H54 (cell line): ENCODE measurements at regions not wholly inside any gene's neighbourhood (a gene's known extent, or its start where the extent isn't known, plus 50 kb on each side); places are given as distances from the start of the nearest gene placed in this dataset.

Source experiments
- DNase-seq: peaks from one replicate; pipeline ENCODE4 v3.0.0; 2011; ENCODE audit warnings: low spot score, mixed read lengths; ENCODE audit not compliant: insufficient read length
- FAIRE-seq: peaks from 3 replicates; lab custom pipeline; 2011; peaks lifted over from hg19 to GRCh38; lab: Jason Lieb, UNC
- POLR2A ChIP-seq: IDR thresholded peaks from 2 replicates; pipeline ENCODE4 v1.6.1; 2011; ENCODE audit warnings: low read depth, mild to moderate bottlenecking, low read length

DNA sequence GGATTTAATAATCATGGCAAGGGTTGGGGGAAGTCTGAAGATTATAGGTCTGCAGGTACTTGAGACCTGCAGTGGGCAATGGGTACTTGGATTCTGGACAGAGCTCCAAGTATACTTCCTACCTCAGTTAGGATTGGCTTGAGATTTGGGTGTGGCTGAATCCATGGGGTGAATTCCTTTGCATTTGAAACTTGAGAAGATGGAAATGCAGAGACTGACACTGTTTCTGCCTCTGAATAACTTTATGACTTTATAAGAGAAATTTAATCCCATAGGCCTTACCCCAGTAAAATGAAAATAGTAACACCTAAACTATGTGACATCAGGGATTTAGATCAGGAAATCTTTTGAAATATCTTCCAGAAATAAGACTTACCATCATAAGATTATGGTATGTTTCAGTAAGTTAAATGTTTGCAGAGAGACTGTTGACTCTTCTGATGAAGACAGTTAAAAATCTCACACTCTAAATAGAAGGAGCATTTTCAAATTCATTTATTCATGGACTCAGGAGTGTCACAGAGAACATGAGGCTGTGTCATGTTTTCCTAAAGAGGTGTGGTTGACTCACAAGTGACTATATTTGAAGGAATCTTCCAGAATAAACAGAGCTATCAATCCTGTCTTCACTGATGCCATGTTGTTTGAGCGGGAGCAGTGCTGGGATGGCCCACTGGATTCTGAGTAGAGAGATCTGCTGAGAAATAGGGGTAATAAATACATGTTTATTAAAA lies 513.5 kb upstream of the NR3C2 start:
- FAIRE-seq (no peak), DNase-seq (no peak)

DNA sequence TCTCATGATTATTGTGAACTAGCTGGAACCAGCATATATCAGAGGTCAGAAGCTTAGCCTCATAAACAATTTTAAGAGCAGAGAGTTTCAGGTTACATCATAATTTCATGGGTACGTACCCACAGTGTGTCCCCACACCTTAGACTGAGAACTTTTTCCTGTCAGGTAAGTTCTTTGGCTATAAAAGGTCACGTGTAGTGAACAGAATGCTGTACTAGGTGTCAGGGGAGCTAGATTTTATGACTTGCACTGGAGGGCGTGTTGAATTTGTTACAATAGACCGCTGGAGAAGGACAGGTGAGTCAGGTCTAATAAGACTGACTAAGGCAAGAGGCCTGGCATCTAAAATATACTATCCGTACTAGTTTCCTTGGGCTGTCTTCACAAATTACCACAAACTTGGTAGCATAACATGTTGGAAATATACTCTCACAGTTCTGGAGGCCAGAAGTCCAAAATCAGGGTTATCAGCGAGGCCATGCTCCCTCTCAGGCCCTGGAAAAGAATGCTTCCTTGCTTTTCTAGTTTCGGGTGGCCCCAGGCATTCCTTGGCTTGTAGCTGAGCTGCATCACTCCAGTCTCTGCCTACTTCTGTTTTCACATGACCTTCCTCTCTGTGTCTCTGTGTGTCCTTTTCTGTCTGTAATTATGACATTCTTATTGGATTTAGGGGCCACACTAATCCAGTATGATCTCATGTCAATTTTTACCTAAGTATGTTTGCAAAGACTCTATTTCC lies 512.0 kb upstream of the NR3C2 start:
- TF ChIP-seq POLR2A = no peak
- FAIRE-seq (no peak), DNase-seq (no peak)

More for the DNA sequence above, 513.5 kb upstream of the NR3C2 start:
- no peak for TF ChIP-seq POLR2A

DNA sequence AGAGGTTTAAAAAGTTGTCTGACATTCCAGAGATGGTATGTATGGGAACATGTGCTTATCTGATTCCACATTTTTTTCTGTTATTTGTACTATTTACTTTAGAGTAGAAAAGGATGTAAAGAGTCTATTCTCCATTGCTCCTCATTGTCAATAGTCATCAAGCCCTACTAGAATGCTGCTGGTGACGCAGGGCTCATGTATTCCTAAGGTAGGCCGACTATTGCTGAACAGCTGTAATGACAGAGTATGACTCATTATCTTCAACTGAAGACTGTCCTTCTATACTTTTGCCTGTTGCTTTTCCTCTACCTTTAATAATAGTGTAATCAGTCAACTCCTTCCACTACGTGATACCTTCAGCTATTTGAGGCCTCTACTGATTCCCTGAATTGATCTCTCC lies 509.1 kb upstream of the NR3C2 start:
- DNase-seq (no peak), FAIRE-seq (no peak)
- no peak for TF ChIP-seq POLR2A

DNA sequence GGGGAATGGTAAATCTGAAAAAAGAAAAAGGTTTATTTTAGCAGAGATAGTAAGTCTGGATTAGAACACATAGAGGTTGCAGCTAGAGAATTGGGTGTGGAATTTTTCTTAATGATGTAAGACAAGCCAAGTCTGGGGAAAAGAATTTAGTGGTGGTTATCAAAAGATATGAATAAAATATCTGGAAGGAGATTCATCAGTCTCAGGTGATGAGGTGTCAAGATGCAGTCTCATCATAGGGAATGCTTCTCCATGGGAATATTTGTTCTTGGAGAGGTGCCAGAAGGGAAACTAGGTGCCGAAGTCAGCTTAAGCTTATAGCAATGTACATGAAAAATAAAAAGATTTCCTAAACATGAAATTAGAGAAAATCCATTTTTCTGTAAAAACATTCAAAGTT lies 504.1 kb upstream of the NR3C2 start:
- DNase-seq (no peak), FAIRE-seq (no peak)
- no peak for TF ChIP-seq POLR2A

DNA sequence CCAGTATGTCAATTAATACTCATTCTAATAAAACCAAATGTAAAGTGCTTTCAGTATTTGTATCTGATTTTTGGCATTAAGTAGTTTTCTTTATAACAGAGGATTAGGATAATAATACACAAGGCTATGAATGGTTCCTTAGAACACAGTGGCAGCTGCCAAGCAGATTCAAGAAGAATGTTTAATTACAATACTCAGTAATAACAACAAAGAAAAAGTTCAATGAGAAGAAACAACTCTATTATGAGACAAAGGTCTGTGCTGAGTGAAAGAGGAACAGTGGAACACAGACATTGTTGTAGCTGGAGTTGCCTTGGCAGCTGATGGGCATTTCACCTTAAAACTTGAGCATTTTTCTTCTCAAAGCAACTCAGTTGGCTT lies 502.6 kb upstream of the NR3C2 start:
- DNase-seq (no peak), FAIRE-seq (no peak)
- TF ChIP-seq POLR2A = no peak

DNA sequence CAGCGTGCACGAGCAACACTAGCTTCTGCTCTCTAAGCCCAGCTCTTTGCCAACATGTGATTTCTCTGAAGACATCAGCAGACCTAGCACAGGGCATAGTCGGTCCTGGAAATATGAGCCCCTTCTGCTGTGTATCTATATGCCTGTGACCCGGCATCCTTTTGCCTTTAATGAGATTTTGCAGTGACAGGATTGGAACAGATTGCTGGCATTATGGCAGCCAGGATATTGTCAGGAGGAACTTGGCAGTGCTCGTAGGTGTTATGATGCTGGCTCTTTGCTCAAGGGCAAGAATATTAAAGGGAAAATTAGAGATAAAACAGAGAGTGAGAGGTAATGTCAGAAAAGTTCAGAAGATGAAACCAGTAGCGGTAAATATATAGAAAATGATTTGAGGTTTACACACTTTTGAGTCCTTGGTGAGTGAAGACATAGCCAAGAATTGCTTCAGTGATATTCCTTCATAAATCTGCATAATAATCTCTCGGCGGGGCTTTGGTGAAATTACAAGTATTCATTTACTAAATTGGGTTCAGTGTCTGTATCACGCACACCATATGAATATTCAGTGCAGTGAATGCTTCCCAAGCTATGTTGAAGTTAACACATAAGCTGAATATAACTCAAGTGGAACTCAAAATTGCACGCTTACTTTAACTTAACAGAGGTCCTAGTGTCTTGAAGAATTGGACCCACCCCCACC lies 502.1 kb upstream of the NR3C2 start:
- DNase-seq (no peak), FAIRE-seq (no peak)
- TF ChIP-seq POLR2A = no peak

DNA sequence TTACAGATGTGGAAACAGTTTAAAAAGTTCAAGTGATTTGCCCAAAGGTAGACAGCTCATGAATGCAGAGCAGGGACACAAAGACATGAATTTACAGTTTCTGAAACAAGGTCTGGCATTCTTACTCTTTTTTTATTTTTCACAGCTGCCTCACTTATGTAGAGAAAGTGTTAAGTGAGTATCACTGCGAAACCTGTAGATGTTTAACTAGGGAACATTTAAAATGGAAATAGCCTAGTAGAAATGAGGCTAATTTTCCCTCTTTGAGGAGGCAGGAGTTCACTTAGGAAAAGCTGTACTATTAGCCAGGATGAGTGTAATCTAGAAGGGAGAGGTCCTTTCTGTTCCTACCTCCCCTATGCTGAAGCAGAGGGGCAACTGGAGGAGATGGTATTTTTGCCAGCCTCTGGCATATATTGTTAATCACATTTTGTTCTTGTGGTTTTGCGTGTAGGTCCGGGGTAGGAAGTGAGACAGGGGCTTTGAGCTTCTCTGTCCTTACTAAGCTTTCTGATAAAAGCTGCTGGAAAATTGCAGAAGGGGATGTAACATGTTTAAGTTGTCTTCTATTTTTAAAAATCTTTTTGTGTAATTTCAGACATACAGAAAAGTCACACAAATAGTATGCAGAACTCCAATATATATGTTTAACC lies 492.8 kb upstream of the NR3C2 start:
- no peak for FAIRE-seq
- DNase-seq = no peak
- TF ChIP-seq POLR2A = no peak

DNA sequence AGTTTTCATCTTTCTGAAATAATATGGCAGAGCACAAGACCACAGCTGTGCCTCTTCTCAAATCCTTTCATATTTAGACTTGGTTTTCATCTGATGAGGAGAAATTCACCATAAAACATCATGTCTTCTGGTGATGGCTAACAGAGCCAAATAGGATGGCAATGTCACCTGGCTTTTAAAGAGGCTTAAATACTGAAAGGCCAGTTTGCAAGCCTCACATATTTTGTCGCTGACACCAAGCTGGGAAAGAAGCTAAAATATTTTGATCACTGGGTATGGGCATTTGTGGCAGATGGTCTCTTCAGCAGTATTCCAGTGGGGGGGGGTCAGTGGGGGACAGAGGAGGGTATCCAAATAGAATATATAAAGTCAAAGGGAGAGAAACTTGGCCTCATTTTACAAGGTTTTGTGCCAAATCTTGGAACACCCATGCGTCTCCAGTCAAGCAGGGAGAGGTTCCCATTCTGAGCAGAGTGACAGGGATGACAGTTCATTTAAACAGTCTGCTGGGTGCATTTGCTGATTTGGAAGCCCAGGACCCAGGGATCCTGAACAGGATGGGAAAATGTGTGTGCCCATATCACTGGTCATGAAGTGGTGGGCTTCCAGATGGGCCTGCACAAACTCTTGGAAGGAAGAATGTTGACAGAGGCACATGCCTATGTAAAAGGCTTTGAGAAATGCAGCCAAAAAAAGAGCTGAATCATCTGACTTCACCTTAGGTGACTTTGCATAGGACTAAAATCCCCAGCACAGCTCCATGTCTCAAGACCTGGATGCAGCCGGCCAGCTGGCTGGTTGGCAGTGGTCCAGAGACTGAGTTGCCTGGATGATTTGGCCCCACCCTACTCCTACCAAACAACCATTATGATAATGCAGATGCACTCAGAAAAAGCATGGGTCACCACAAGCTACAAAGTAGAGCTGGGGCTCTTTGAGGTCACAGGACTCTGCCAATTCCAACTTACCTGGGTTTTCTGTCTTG lies 484.4 kb upstream of the NR3C2 start:
- no peak for TF ChIP-seq POLR2A
- no peak for DNase-seq
- FAIRE-seq = no peak

DNA sequence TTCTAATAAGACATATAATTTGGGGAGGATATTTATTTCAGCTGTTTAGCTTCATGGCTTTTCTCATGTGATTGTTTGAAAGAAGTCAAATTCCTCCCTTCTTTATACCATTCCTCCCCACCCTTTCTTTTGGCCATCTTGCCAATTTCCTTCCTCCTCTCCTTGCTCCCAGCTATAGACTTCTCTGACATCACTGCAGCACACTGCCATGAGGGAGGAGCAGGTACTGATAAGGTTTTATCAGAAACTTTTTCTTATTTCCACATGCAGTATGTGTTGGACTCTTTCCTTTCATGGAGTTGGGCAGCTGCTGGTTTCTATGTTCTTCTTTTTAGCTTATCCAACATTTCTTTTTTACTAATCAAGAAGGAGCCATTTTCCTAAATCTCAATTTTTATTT lies 481.7 kb upstream of the NR3C2 start:
- FAIRE-seq (no peak), DNase-seq (no peak)
- TF ChIP-seq POLR2A = no peak

DNA sequence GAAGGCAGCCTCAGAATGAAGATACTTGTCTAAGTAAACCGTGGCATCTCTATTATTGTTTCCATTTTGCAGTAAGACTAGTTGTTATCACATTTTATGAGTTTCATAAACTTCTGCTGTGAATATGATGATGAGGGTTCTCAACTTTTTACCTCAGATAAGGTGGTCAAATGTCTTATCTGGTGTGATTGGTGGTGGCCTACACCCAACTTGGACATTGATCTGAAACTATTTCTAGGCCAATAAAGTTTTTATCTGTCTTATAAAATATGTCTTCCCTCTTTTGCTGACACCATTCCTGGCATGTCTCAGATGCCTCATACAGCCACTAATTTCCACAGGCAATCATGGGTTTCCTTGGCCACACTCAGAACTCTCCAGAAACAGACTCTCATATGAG lies 480.3 kb upstream of the NR3C2 start:
- TF ChIP-seq POLR2A = no peak
- FAIRE-seq (no peak), DNase-seq (no peak)

DNA sequence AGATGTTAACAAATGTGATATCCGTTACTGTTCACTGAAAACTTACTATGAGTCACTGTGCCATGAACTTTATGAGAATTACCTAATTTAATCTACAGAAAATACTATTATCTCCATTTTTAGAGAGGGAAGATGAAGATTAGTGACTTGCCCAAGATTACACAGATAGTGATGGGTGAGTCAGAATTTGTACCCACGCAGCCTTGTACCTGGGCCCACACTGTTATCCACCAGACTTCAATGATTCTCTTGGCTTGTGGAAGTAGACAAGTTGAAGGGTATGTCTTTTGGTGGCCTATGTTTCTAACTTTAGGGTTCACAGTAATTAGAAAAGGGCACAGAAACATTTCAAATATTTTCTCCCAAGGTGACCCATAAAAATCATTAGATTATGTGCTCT lies 472.5 kb upstream of the NR3C2 start:
- no peak for DNase-seq
- FAIRE-seq = no peak
- no peak for TF ChIP-seq POLR2A

DNA sequence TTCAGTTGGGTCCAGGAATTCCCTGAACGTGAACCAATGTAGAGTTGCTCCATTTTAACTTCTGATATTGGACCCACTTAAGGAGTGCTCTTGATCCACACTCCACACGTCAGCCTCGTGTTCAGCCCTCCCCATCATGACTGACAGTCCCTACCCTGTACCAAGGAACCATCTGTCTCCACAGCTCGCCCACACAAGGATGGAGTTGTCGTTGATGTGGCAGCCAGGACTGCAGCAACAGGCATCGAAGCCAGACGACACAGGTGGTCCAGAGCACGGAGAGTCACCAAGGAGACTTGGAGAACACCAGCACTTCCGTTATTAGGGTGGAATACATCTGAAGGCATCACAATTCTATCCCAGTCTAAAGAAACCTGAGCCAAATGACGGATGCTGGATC lies 472.1 kb upstream of the NR3C2 start:
- no peak for FAIRE-seq
- no peak for DNase-seq
- TF ChIP-seq POLR2A = no peak

DNA sequence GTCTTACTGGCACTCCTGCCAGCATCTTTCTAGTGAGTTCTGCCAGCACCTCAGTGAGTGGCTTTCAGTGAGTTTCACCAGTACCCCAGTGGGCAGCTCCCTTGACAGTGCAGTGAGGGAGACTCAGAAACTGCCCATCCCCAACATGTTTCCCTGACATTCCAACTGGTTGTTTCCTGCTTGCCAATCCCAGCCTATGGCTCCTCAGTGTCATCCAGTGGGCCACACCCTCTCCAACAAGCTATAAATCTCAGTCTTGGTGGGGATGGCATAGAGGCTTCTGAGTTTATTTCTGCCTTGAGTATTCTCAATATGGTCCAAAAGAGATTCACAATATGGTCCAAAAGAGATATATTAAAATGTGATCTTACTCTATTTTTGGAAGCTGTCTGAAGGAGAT lies 461.2 kb upstream of the NR3C2 start:
- FAIRE-seq = no peak
- TF ChIP-seq POLR2A = no peak
- no peak for DNase-seq
